ENCODE measurements at regions not wholly inside any gene's neighbourhood (a gene's known extent, or its start where the extent isn't known, plus 50 kb on each side); places are given as distances from the start of the nearest gene placed in this dataset.
"Not testable (repeated sequence)": the region's sequence is repeated elsewhere in the genome, so short reads cannot be mapped to it uniquely, and the experiment has no call there.

DNA sequence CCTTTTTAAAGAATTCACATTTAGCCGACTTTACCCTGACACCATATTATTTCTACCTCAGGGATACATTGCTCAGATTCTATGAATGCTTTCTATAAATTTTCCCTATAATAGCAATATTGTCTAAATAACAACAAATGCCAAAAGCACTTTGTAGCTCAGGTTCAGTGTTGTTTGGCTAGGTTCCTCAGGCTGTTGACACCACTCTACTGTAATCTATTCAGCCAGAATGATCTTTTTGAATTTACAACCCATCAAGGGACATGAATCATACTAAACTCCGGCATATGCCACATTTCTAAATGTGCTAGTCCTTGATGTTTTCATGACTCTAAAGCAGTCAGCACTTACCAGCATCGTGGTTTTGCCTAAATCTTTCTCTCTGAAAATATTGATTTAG lies 641.5 kb upstream of the CDH10 start:
- in situ Hi-C loops (cut with MboI; ENCODE audit: low pct_unique_long_range_greater_than_20kb, low sequenced_read_pairs, unreplicated experiment): no loop called here
- DNase-seq (ENCODE audit: low spot score): no peak
- TF ChIP-seq, protein P1, sequence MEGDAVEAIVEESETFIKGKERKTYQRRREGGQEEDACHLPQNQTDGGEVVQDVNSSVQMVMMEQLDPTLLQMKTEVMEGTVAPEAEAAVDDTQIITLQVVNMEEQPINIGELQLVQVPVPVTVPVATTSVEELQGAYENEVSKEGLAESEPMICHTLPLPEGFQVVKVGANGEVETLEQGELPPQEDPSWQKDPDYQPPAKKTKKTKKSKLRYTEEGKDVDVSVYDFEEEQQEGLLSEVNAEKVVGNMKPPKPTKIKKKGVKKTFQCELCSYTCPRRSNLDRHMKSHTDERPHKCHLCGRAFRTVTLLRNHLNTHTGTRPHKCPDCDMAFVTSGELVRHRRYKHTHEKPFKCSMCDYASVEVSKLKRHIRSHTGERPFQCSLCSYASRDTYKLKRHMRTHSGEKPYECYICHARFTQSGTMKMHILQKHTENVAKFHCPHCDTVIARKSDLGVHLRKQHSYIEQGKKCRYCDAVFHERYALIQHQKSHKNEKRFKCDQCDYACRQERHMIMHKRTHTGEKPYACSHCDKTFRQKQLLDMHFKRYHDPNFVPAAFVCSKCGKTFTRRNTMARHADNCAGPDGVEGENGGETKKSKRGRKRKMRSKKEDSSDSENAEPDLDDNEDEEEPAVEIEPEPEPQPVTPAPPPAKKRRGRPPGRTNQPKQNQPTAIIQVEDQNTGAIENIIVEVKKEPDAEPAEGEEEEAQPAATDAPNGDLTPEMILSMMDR (IDR thresholded peaks at IDR 0.05; ENCODE audit: extremely low read depth, insufficient read depth, missing control alignments): no peak

DNA sequence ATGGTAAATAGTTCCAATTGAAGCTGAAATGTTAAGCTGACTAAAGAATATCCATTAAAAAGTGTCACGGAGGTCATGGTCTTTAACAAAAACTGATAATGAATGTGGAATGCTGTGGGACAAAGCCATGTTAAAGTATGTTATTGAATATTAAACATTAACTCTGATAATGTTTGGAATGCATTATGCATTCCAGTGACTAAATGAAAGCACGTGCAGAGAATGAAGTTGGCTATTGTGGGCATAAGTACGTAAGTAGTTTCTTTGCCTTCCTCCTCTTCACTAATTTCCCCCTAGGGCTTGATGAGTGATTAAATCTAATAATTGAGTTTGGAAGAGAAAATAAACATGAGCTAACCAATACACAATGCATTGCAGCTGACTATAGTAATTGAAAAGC lies 640.4 kb upstream of the CDH10 start:
- DNase-seq (ENCODE audit: low spot score): no peak
- TF ChIP-seq, protein P1 (IDR thresholded peaks at IDR 0.05; ENCODE audit: extremely low read depth, insufficient read depth, missing control alignments): no peak
- in situ Hi-C loops (cut with MboI; ENCODE audit: low pct_unique_long_range_greater_than_20kb, low sequenced_read_pairs, unreplicated experiment): no loop called here

DNA sequence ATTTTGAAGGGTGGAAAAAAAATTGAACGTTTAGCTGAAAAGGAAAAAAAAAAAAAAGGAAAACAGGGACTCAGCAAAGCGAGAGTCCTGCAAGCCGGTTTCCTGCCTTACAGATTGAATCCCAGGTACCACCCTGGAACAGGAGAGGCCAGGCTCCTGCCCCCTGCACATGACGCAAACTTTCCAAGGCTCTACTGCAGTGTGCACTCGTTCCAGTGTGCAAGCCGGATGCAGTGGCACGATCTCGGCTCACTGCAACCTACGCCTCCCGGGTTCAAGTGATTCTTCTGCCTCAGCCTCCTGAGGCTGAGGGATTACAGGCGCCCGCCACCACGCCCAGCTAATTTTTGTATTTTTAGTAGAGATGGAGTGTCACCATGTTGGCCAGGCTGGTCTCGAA lies 618.7 kb upstream of the CDH10 start:
- DNase-seq (ENCODE audit: low spot score); in situ Hi-C loops (cut with MboI; ENCODE audit: low pct_unique_long_range_greater_than_20kb, low sequenced_read_pairs, unreplicated experiment): not testable (repeated sequence)

DNA sequence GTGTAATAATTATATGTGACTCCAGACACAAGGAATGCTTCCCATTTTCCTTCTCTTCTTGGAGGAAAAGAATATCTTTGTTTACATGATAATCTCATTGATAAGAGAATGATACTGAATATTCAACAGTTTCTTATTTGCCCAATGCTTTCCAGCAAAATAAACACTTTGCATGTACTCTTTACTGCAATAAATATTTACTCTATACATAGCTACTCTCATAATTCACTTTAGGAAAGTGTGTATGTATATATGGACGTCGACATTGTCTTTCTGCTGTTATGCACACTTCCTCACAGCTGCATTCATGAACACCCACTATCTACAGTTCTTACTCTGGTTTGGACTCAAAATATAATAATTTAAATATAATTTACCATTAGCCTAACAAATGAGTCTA lies 617.4 kb upstream of the CDH10 start:
- TF ChIP-seq, protein P1 (IDR thresholded peaks at IDR 0.05; ENCODE audit: extremely low read depth, insufficient read depth, missing control alignments): no peak
- in situ Hi-C loops (cut with MboI; ENCODE audit: low pct_unique_long_range_greater_than_20kb, low sequenced_read_pairs, unreplicated experiment): no loop called here
- DNase-seq (ENCODE audit: low spot score): no peak

DNA sequence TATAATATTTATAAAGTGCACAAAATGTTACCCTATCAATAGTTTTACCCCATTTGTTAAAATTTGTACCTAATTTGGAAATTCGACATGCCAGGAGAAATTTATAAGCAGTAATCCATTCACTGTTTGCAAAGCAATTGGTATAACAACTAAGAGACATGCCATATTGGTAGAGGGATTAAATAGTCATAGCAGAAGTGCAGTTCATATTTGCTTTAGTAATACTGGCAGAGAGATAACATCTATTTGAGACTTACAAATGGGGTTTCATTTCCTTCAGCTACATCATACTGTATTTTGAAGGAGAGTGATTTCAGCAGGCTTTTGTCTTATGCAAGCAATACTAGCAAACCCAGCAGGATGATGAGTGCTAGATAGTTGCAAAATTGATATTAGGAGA lies 610.4 kb upstream of the CDH10 start:
- no peak for DNase-seq (ENCODE audit: low spot score)
- TF ChIP-seq, protein P1 (IDR thresholded peaks at IDR 0.05; ENCODE audit: extremely low read depth, insufficient read depth, missing control alignments): no peak
- in situ Hi-C loops (cut with MboI; ENCODE audit: low pct_unique_long_range_greater_than_20kb, low sequenced_read_pairs, unreplicated experiment): no loop called here

DNA sequence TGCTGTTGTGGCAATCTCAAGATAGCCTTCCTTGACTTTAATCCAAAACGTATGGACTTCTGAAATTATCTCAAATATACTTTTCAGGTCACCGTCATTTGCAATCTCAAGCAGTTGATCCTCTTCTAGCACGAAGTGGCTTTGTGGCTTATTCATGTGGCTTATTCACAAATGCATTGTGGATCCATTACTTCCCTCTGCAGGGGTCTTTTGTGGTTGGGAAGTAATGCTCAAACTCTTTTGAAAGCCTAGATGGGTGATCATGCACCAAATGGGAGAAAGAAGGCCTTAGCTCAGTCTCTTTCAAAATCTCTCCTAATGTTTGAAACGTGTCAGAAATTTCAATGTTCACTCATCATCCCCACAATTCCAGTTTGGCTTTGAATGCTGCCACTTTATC lies 597.2 kb upstream of the CDH10 start:
- DNase-seq (ENCODE audit: low spot score): no peak
- TF ChIP-seq, protein P1 (IDR thresholded peaks at IDR 0.05; ENCODE audit: extremely low read depth, insufficient read depth, missing control alignments): no peak
- in situ Hi-C loops (cut with MboI; ENCODE audit: low pct_unique_long_range_greater_than_20kb, low sequenced_read_pairs, unreplicated experiment): no loop called here

DNA sequence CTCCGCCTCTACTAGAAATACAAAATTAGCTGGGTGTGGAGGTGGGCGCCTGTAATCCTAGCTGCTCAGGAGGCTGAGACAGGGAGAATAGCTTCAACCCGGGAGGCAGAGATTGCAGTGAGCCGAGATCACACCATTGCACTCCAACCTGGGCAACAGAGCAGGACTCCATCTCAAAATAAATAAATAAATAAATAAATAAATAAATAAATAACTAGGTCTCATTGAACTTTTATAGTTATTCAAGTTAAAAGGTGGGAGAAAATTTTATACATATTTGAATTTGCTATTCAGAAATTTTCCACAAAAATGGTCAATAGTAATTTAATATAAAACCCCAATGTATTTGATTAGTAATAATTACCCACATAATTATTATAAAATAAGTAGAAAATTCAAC lies 593.9 kb upstream of the CDH10 start:
- DNase-seq (ENCODE audit: low spot score); in situ Hi-C loops (cut with MboI; ENCODE audit: low pct_unique_long_range_greater_than_20kb, low sequenced_read_pairs, unreplicated experiment): not testable (repeated sequence)

DNA sequence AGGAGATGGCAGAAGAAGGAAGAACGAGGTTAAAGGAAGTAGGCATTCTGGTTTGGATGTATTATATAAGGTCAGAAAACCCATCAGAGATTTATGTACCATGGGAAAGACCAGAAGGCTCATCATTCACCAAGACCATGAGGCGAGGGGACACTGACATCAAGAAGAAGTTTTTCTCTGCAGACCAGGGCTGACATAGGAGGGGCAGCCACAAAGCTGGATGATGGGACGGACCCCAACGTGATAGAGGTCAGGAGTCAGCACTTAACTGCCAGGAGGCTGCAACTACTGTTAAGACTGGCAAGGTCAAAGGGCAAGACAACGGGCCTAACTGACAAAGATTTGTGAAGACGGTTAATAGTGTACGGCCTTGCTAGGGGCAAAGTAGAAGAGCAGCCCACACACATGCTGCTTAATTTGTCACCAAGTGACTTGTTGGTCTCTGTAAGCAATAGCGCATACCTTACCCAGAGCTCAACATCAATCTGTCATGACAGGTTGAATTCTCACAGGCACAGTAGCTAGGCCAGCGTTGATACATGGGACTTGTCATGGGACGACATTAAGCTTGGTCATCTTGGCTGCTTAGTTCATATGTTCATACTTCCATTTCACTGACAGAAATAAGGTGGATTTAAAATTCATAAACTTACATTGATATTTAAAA lies 579.7 kb upstream of the CDH10 start:
- TF ChIP-seq, protein P1 (IDR thresholded peaks at IDR 0.05; ENCODE audit: extremely low read depth, insufficient read depth, missing control alignments): no peak
- in situ Hi-C loops (cut with MboI; ENCODE audit: low pct_unique_long_range_greater_than_20kb, low sequenced_read_pairs, unreplicated experiment): no loop called here
- no peak for DNase-seq (ENCODE audit: low spot score)

DNA sequence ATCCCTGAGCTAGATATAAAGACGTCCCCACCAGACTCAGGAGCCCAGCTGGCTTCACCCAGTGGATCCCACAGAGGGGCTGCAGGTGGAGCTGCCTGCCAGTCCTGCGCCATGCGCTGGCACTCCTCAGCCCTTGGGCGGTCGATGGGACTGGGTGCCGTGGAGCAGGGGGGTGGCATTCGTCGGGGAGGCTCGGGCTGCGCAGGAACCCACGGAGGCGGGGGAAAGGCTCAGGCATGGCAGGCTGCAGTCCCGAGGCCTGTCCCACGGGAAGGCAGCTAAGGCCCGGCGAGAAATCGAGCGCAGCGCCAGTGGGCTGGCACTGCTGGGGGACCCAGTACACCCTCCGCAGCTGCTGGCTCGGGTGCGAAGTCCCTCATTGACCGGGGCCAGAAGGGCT lies 555.1 kb upstream of the CDH10 start:
- DNase-seq (ENCODE audit: low spot score); in situ Hi-C loops (cut with MboI; ENCODE audit: low pct_unique_long_range_greater_than_20kb, low sequenced_read_pairs, unreplicated experiment): not testable (repeated sequence)

Data from GM13977 (cell line).